PC-3 (cell line): ENCODE measurements at regions not wholly inside any gene's neighbourhood (a gene's known extent, or its start where the extent isn't known, plus 50 kb on each side); places are given as distances from the start of the nearest gene placed in this dataset.
"Not testable (repeated sequence)": the region's sequence is repeated elsewhere in the genome, so short reads cannot be mapped to it uniquely, and the experiment has no call there.

ENCODE experiments used
- ATAC-seq: fragments of 200-7000 bp; cut with Tn5 transposase; 2 replicates; pipeline ENCODE4 v1.9.1; 2020; ENCODE audit warnings: mild to moderate bottlenecking, moderate library complexity
- BruUV-seq: library from RNA; stranded (reverse); fragments of 400-500 nt; replicated peaks from 2 replicates; lab custom pipeline; 2021; lab: Mats Ljungman, UMichigan
- CTCF ChIA-PET: fragments of 300-600 bp; sonication (Branson Sonifier 250); formaldehyde crosslinking; loops from one replicate; lab custom pipeline; 2022; ENCODE audit warnings: antibody characterized with exemption; lab: Charles Lee
- POLR2A ChIA-PET: fragments of 300-600 bp; sonication (Branson Sonifier 250); formaldehyde crosslinking; loops from one replicate; lab custom pipeline; 2022; ENCODE audit warnings: antibody characterized with exemption; ENCODE audit not compliant: unreplicated experiment; lab: Charles Lee
- DNase-seq: peaks from one replicate; pipeline ENCODE4 v3.0.0-alpha.2; 2015
- H2AFZ ChIP-seq: fragments of 300-600 bp; sonication (generic); 2 replicates; pipeline ENCODE4 v1.6.0; 2016; ENCODE audit warnings: antibody characterized with exemption, low read length
- H3F3A ChIP-seq: fragments of 300-600 bp; sonication (generic); one replicate; pipeline ENCODE4 v1.6.0; 2017; ENCODE audit warnings: antibody characterized with exemption, low read length, control low read depth, mild to moderate bottlenecking; ENCODE audit not compliant: unreplicated experiment
- H3K27ac ChIP-seq: fragments of 300-600 bp; sonication (generic); 2 replicates; pipeline ENCODE4 v1.5.1; 2016; ENCODE audit warnings: mild to moderate bottlenecking, low read length
- H3K27me3 ChIP-seq: fragments of 300-600 bp; sonication (generic); 2 replicates; pipeline ENCODE4 v1.6.1; 2016; ENCODE audit warnings: low read length, mixed read lengths
- H3K36me3 ChIP-seq: fragments of 300-600 bp; sonication (generic); 2 replicates; pipeline ENCODE4 v1.6.1; 2016; ENCODE audit warnings: low read depth, mixed run types, low read length, mixed read lengths
- H3K4me1 ChIP-seq: fragments of 300-600 bp; sonication (generic); 2 replicates; pipeline ENCODE4 v1.5.1; 2016; ENCODE audit warnings: low read length; ENCODE audit not compliant: insufficient read depth
- H3K4me2 ChIP-seq: fragments of 300-600 bp; sonication (generic); 2 replicates; pipeline ENCODE4 v1.6.0; 2016; ENCODE audit warnings: low read length
- H3K4me3 ChIP-seq: fragments of 300-600 bp; sonication (generic); 2 replicates; pipeline ENCODE4 v1.5.1; 2016; ENCODE audit warnings: mild to moderate bottlenecking, low read length, mixed read lengths
- H3K79me2 ChIP-seq: fragments of 300-600 bp; sonication (generic); 2 replicates; pipeline ENCODE4 v1.6.1; 2017; ENCODE audit warnings: low read length, mixed read lengths
- H3K9ac ChIP-seq: fragments of 300-600 bp; sonication (generic); 2 replicates; pipeline ENCODE4 v1.6.0; 2016; ENCODE audit warnings: mild to moderate bottlenecking, low read length
- H3K9me2 ChIP-seq: fragments of 300-600 bp; sonication (generic); replicated peaks from 2 replicates; pipeline ENCODE4 v1.6.1; 2016; ENCODE audit warnings: mixed run types, low read length, mixed read lengths
- H3K9me3 ChIP-seq: fragments of 300-600 bp; sonication (generic); 2 replicates; pipeline ENCODE4 v1.6.1; 2016; ENCODE audit warnings: low read length, mixed read lengths
- H4K20me1 ChIP-seq: fragments of 300-600 bp; sonication (generic); 2 replicates; pipeline ENCODE4 v1.6.1; 2016; ENCODE audit warnings: low read length, mixed read lengths
- CTCF ChIP-seq: fragments of 300-600 bp; sonication (generic); conservative IDR thresholded peaks from 2 replicates; pipeline ENCODE4 v1.5.1; 2017; ENCODE audit warnings: antibody characterized with exemption, low read depth, mild to moderate bottlenecking, low read length
- EZH2 ChIP-seq: fragments of 300-600 bp; sonication (generic); IDR thresholded peaks from one replicate; pipeline ENCODE4 v1.6.1; 2017; ENCODE audit warnings: antibody characterized with exemption, mild to moderate bottlenecking, low read length; ENCODE audit not compliant: unreplicated experiment
- EZH2phosphoT487 ChIP-seq: fragments of 300-600 bp; sonication (generic); IDR thresholded peaks from 2 replicates; pipeline ENCODE4 v1.6.1; 2018; ENCODE audit warnings: mild to moderate bottlenecking, antibody characterized with exemption, low read length, borderline replicate concordance
- intact Hi-C: fragments of 100-400 bp; cut with micrococcal nuclease; formaldehyde crosslinking; loops from 2 replicates; pipeline ENCODE4 v1.9.0; 2023

GRCh38 chr6:56730663-56731529, 88.2 kb upstream of the DST start:
- H3K79me2 ChIP-seq: peaks cover 25% of the 10 kb centered on the region
- CTCF ChIA-PET: interaction anchor here (0.5 kb wide), 1 partner anchor 89 kb away, joined by 3 read pairs; no protein-coding TSS in a partner anchor
- BruUV-seq: no TSS peak
- H3K4me3 ChIP-seq: peak overlapping the region; percentile 19; the same call in 1 of the 2 replicates
- H3K36me3 ChIP-seq: no peaks in the 10 kb centered on the region
- TF ChIP-seq EZH2phosphoT487 (no peak), EZH2 (no peak), CTCF (no peak)
- DNase-seq (peak; percentile 85), ATAC-seq (peak; percentile 65)
- H4K20me1 ChIP-seq: no peaks in the 10 kb centered on the region
- no peaks in the 10 kb centered on the region for H3K27me3 ChIP-seq
- H3K4me2 ChIP-seq: peak overlapping the region; percentile 72
- POLR2A ChIA-PET: interaction anchor here (1.1 kb wide), 1 partner anchor 18 kb away, joined by 5 read pairs; no protein-coding TSS in a partner anchor
- H3F3A ChIP-seq: peaks cover 6% of the 10 kb centered on the region
- H3K9ac ChIP-seq: peak overlapping the region; percentile 58
- no peaks in the 10 kb centered on the region for H3K9me2 ChIP-seq
- peaks cover 71% of the 10 kb centered on the region for H3K4me1 ChIP-seq
- H3K27ac ChIP-seq: peak overlapping the region; percentile 92
- intact Hi-C loops: loop anchor here (1.0 kb wide), 1 partner anchor 16 kb away; no protein-coding TSS in a partner anchor
- H2AFZ ChIP-seq: no peak overlapping the region
- H3K9me3 ChIP-seq: no peaks in the 10 kb centered on the region

- Histone ChIP-seq H3K9me2 (no peaks in the 10 kb centered on the region), H3K27ac (peak overlapping the region; percentile 92), H3K4me2 (peak overlapping the region; percentile 72), H3F3A (peaks cover 6% of the 10 kb centered on the region), H2AFZ (no peak overlapping the region), H3K79me2 (peaks cover 35% of the 10 kb centered on the region), H3K36me3 (no peaks in the 10 kb centered on the region), H3K4me3 (peak overlapping the region; percentile 19), H3K9me3 (no peaks in the 10 kb centered on the region), H3K4me1 (peaks cover 71% of the 10 kb centered on the region), H3K9ac (peak overlapping the region; percentile 58), H3K27me3 (no peaks in the 10 kb centered on the region), H4K20me1 (no peaks in the 10 kb centered on the region)
- ChIA-PET CTCF (no interaction called here), POLR2A (interaction anchor here (1.1 kb wide), 1 partner anchor 17 kb away, joined by 5 read pairs; no protein-coding TSS in a partner anchor)
- DNase-seq: peak; percentile 79
- peak; percentile 24 for ATAC-seq
- intact Hi-C loops: loop anchor here (1.0 kb wide), 1 partner anchor 14 kb away; no protein-coding TSS in a partner anchor
- TF ChIP-seq EZH2phosphoT487 (no peak), EZH2 (no peak), CTCF (no peak)
- BruUV-seq: no TSS peak
Measured at GRCh38 chr6:56729719-56730118, 87.0 kb upstream of the DST start.

- DNase-seq, BruUV-seq, ATAC-seq, intact Hi-C loops, POLR2A ChIA-PET, CTCF ChIA-PET, H3K9me3 ChIP-seq, H3K9me2 ChIP-seq, H3K4me3 ChIP-seq, H3F3A ChIP-seq, H2AFZ ChIP-seq, H4K20me1 ChIP-seq, H3K36me3 ChIP-seq, H3K27me3 ChIP-seq: not testable (repeated sequence)
- peak overlapping the region; percentile 58 for H3K9ac ChIP-seq
- H3K4me1 ChIP-seq: peaks cover 71% of the 10 kb centered on the region
- H3K79me2 ChIP-seq: peaks cover 35% of the 10 kb centered on the region
- peak overlapping the region; percentile 92 for H3K27ac ChIP-seq
- H3K4me2 ChIP-seq: peak overlapping the region; percentile 72
Measured at GRCh38 chr6:56729166-56729565, 86.5 kb upstream of the DST start.
